ENCODE measurements at regions not wholly inside any gene's neighbourhood (a gene's known extent, or its start where the extent isn't known, plus 50 kb on each side); places are given as distances from the start of the nearest gene placed in this dataset.

DNA sequence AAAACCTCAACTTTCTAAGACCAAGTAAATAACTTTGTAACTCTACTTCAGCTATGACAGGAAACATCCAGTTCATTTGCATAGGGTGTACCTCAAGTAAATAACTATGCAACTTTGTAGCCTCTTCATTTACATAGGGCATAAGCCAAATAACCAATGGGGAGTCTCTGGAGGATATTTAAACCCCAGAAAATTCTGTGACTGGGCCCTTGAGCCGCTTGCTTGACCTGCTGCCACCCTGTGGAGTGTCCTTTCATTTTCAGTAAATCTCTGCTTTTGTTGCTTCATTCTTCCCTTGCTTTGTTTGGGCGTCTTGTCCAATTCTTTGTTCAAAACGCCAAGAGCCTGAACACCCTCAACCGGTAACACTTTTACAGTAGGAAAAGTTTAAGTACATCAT is 1112.7 kb upstream of the NRXN1 start:
- TF ChIP-seq EZH2 (optimal IDR thresholded peaks at IDR 0.05; ENCODE audit: low read depth, low read length) (no peak), EZH2phosphoT487 (IDR thresholded peaks at IDR 0.05; ENCODE audit: low read length) (no peak)
- TF ChIP-seq, protein P1, sequence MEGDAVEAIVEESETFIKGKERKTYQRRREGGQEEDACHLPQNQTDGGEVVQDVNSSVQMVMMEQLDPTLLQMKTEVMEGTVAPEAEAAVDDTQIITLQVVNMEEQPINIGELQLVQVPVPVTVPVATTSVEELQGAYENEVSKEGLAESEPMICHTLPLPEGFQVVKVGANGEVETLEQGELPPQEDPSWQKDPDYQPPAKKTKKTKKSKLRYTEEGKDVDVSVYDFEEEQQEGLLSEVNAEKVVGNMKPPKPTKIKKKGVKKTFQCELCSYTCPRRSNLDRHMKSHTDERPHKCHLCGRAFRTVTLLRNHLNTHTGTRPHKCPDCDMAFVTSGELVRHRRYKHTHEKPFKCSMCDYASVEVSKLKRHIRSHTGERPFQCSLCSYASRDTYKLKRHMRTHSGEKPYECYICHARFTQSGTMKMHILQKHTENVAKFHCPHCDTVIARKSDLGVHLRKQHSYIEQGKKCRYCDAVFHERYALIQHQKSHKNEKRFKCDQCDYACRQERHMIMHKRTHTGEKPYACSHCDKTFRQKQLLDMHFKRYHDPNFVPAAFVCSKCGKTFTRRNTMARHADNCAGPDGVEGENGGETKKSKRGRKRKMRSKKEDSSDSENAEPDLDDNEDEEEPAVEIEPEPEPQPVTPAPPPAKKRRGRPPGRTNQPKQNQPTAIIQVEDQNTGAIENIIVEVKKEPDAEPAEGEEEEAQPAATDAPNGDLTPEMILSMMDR (IDR thresholded peaks at IDR 0.05; ENCODE audit: low read length) = no peak
- Histone ChIP-seq H3K4me1 (ENCODE audit: low read length) (no peaks in the 10 kb centered on the region), H3K79me2 (ENCODE audit: low read length) (no peaks in the 10 kb centered on the region)

DNA sequence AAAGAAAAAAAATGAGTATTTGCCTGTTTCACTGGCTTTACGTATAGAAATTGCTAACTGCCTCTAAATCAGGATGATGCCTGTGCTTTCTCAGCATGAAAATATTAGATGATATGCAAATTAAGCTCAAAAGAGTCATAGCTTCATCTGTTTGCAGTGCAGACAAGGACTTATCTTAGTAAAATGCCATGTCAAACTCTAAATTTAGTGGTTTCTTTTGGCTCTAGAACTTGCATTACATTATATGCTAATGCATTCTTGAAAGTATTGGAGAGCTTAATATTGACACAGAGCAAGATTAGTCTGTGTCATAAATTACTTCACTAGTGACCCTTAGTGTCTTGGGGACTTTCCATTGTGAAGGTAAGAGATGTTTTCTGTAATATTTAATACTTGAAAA is 1109.1 kb upstream of the NRXN1 start:
- no peaks in the 10 kb centered on the region for H3K9me2 ChIP-seq (replicated peaks; ENCODE audit: insufficient read depth, low read length)
- no peaks in the 10 kb centered on the region for H3K9me3 ChIP-seq (replicated peaks; ENCODE audit: insufficient read depth, low read length)
- H4K20me1 ChIP-seq (ENCODE audit: insufficient read depth, low read length) = no peaks in the 10 kb centered on the region
- no peaks in the 10 kb centered on the region for H3K36me3 ChIP-seq (replicated peaks; ENCODE audit: insufficient read depth, low read length)
- no peak overlapping the region for H3K9ac ChIP-seq (ENCODE audit: low read length)
- TF ChIP-seq, protein P1 (IDR thresholded peaks at IDR 0.05; ENCODE audit: low read length) = no peak
- TF ChIP-seq EZH2 (optimal IDR thresholded peaks at IDR 0.05; ENCODE audit: low read depth, low read length) (no peak), EZH2phosphoT487 (IDR thresholded peaks at IDR 0.05; ENCODE audit: low read length) (no peak)
- H3K79me2 ChIP-seq (ENCODE audit: low read length) = no peaks in the 10 kb centered on the region
- H3K4me2 ChIP-seq (ENCODE audit: low read depth, low read length) = no peak overlapping the region
- no peaks in the 10 kb centered on the region for H3K27me3 ChIP-seq (replicated peaks; ENCODE audit: insufficient read depth, low read length)
- H2AFZ ChIP-seq (ENCODE audit: low read length) = no peak overlapping the region
- H3K4me1 ChIP-seq (ENCODE audit: low read length) = no peaks in the 10 kb centered on the region
- no peaks in the 10 kb centered on the region for H3F3A ChIP-seq (ENCODE audit: insufficient read depth, low read length)
- no peak for DNase-seq
- H3K4me3 ChIP-seq (ENCODE audit: low read length) = no peak overlapping the region
- no peak overlapping the region for H3K27ac ChIP-seq (ENCODE audit: low read length)

More for the DNA sequence above, 1112.7 kb upstream of the NRXN1 start:
- no peak overlapping the region for H3K4me2 ChIP-seq (ENCODE audit: low read depth, low read length)
- no peaks in the 10 kb centered on the region for H3K36me3 ChIP-seq (replicated peaks; ENCODE audit: insufficient read depth, low read length)
- no peak overlapping the region for H2AFZ ChIP-seq (ENCODE audit: low read length)
- no peak overlapping the region for H3K9ac ChIP-seq (ENCODE audit: low read length)
- no peaks in the 10 kb centered on the region for H4K20me1 ChIP-seq (ENCODE audit: insufficient read depth, low read length)
- no peaks in the 10 kb centered on the region for H3K9me2 ChIP-seq (replicated peaks; ENCODE audit: insufficient read depth, low read length)
- no peaks in the 10 kb centered on the region for H3F3A ChIP-seq (ENCODE audit: insufficient read depth, low read length)
- no peak overlapping the region for H3K4me3 ChIP-seq (ENCODE audit: low read length)
- no peaks in the 10 kb centered on the region for H3K27me3 ChIP-seq (replicated peaks; ENCODE audit: insufficient read depth, low read length)
- DNase-seq = no peak
- H3K9me3 ChIP-seq (replicated peaks; ENCODE audit: insufficient read depth, low read length) = no peaks in the 10 kb centered on the region
- H3K27ac ChIP-seq (ENCODE audit: low read length) = no peak overlapping the region

- Histone ChIP-seq H3K4me3 (ENCODE audit: low read length) (no peak overlapping the region), H3K36me3 (replicated peaks; ENCODE audit: insufficient read depth, low read length) (no peaks in the 10 kb centered on the region), H3K4me1 (ENCODE audit: low read length) (no peaks in the 10 kb centered on the region), H3K9me3 (replicated peaks; ENCODE audit: insufficient read depth, low read length) (no peaks in the 10 kb centered on the region), H4K20me1 (ENCODE audit: insufficient read depth, low read length) (no peaks in the 10 kb centered on the region), H3K27me3 (replicated peaks; ENCODE audit: insufficient read depth, low read length) (no peaks in the 10 kb centered on the region), H3K79me2 (ENCODE audit: low read length) (no peaks in the 10 kb centered on the region), H3F3A (ENCODE audit: insufficient read depth, low read length) (no peaks in the 10 kb centered on the region), H3K4me2 (ENCODE audit: low read depth, low read length) (no peak overlapping the region), H2AFZ (ENCODE audit: low read length) (no peak overlapping the region), H3K27ac (ENCODE audit: low read length) (no peak overlapping the region), H3K9ac (ENCODE audit: low read length) (no peak overlapping the region), H3K9me2 (replicated peaks; ENCODE audit: insufficient read depth, low read length) (no peaks in the 10 kb centered on the region)
- no peak for DNase-seq
- TF ChIP-seq, protein P1 (IDR thresholded peaks at IDR 0.05; ENCODE audit: low read length) = no peak
- TF ChIP-seq EZH2 (optimal IDR thresholded peaks at IDR 0.05; ENCODE audit: low read depth, low read length) (no peak), EZH2phosphoT487 (IDR thresholded peaks at IDR 0.05; ENCODE audit: low read length) (no peak)
These were observed 1107.3 kb upstream of the NRXN1 start for GRCh38 chr2:52139241-52139640.
